ENCODE measurements at regions not wholly inside any gene's neighbourhood (a gene's known extent, or its start where the extent isn't known, plus 50 kb on each side); places are given as distances from the start of the nearest gene placed in this dataset.
A peak's percentile ranks its signal among the peaks of the same experiment; 100 is the strongest.
"Not testable (repeated sequence)": the region's sequence is repeated elsewhere in the genome, so short reads cannot be mapped to it uniquely, and the experiment has no call there.

GRCh38 chr3:87101861-87102625, 111.1 kb upstream of the VGLL3 start:
- no peak for DNase-seq (ENCODE audit: low spot score)

GRCh38 chr3:87097733-87098132, 106.8 kb upstream of the VGLL3 start:
- not testable (repeated sequence) for DNase-seq (ENCODE audit: low spot score)

DNA sequence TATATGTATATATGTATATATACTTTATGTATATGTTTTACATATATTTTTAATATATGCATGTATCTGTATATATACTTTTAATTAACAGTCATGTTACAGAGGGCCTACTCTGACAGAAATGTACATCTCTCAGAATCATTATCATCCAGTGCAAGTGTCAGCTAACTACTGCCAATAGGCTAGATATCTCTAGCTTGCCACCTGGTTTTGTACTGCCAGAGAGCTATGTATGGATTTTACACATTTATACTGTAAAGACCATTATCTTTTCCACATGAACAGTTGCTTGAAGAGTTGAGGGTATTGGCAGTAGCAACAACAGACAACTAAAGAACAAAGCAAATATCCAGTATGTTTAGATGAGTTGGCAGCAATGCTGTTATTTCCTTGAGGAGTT, 99.7 kb upstream of the VGLL3 start:
- DNase-seq (ENCODE audit: low spot score) = no peak

DNA sequence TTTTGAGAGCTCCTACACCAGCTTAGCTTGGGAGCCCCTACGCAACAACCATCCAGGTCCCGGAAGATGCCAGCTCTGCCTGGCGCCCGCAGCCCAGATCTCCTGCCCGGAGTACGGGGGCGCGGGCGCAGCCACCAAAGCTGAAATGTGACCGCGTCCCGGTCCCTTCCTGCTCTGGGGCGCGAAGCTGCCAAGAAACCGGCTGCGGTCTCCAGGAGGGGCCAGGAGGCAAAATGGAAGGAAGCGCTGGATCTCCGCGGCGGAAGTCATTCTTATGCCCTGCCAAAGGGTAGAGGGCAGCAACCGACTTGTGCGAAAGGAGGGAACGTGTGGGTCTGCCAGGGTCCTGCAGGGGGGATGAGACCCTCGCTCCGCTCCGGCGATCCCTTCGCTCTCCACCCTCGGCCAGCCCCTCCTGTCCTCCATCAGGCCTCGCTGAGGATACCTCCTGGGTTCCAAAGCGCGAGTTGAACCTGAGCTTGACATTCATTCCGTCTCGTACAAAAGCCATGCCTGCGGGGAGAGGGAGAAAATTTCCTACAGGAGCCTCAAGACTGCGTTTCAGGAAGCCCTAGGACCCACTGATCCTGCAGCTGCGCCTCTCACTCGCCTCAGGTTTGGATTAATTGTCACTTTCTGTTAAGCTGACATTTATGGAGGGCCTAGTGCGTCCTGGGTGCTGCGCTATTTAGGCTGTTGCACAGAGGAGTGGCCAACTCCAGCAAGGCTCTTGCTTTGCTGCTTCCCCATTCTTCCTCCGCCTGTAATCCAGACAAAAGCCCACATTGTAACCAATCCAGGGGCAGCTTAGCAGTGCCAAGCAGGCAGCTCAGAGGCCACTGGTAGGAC, 98.3 kb upstream of the VGLL3 start:
- DNase-seq (ENCODE audit: low spot score) = peak; percentile 90

- no peak for DNase-seq (ENCODE audit: low spot score)
Measured at GRCh38 chr3:87088430-87088992, 97.6 kb upstream of the VGLL3 start.

GRCh38 chr3:87084868-87085267, 93.9 kb upstream of the VGLL3 start:
- no peak for DNase-seq (ENCODE audit: low spot score)

GRCh38 chr3:87082796-87083440, 92.0 kb upstream of the VGLL3 start:
- peak; percentile 83 for DNase-seq (ENCODE audit: low spot score)

DNA sequence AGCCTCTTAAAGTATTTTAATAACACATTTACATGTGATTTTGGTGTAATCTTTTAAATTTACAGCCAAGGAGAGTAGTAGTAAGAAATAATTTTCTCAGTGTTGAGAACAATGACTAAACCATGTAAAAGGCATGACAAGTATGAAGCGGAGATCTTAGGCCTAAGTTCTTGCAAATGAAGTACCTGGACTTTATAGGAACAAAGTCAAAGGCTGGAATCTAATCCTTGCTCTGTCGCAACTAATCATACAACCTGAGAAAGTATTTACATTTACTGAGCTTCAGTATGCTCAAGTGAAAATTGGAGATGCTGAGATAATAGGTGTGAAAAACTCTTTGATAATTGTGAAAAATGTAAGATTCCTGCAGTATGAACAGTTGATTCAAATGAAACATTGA, 86.4 kb upstream of the VGLL3 start:
- DNase-seq (ENCODE audit: low spot score) = no peak

DNA sequence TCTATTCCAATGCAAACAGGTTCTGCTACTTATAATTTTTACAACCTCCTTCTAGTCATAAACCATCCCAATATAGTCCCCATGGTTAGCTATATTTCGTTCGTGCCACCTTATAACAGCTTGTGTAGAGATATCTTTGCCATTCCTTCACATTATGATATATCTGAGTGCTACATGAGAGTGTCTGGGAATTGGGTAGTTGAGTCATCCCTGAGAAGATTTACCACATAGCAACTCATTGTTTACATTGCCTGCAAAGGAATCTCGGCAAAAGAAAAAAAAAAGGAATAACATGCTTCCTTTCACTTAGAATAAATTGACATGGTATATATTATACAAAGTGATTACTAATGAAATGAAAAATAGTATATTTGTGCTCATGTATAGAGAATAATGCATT, 86.0 kb upstream of the VGLL3 start:
- no peak for DNase-seq (ENCODE audit: low spot score)

- no peak for DNase-seq (ENCODE audit: low spot score)
Measured at GRCh38 chr3:87073496-87074145, 82.7 kb upstream of the VGLL3 start.

DNA sequence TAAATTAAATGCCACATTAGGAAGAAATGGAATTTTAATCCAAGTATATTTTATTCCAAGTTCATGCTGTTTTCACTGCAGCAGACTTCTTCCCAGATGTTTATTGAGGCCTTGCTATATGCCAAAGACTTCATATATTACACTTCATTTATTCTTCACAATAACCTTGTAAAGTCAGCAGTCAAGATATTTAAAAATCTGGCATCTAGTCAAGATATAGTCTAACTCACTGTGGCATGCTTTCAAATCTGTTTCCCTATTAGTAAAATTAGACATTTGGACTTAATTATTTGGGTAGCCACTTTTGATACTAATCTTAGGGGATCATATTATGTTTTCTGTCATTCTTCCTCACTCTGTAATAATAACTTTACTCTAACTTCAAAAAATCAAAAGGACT, 81.5 kb upstream of the VGLL3 start:
- DNase-seq (ENCODE audit: low spot score) = no peak

- DNase-seq (ENCODE audit: low spot score) = no peak
Measured at GRCh38 chr3:87069971-87070370, 79.0 kb upstream of the VGLL3 start.

GRCh38 chr3:87069021-87069420, 78.1 kb upstream of the VGLL3 start:
- DNase-seq (ENCODE audit: low spot score) = no peak

GRCh38 chr3:87062685-87063084, 71.7 kb upstream of the VGLL3 start:
- DNase-seq (ENCODE audit: low spot score) = no peak

GRCh38 chr3:87057474-87057873, 66.5 kb upstream of the VGLL3 start:
- no peak for DNase-seq (ENCODE audit: low spot score)

- no peak for DNase-seq (ENCODE audit: low spot score)
Measured at GRCh38 chr3:87053553-87053952, 62.6 kb upstream of the VGLL3 start.

DNA sequence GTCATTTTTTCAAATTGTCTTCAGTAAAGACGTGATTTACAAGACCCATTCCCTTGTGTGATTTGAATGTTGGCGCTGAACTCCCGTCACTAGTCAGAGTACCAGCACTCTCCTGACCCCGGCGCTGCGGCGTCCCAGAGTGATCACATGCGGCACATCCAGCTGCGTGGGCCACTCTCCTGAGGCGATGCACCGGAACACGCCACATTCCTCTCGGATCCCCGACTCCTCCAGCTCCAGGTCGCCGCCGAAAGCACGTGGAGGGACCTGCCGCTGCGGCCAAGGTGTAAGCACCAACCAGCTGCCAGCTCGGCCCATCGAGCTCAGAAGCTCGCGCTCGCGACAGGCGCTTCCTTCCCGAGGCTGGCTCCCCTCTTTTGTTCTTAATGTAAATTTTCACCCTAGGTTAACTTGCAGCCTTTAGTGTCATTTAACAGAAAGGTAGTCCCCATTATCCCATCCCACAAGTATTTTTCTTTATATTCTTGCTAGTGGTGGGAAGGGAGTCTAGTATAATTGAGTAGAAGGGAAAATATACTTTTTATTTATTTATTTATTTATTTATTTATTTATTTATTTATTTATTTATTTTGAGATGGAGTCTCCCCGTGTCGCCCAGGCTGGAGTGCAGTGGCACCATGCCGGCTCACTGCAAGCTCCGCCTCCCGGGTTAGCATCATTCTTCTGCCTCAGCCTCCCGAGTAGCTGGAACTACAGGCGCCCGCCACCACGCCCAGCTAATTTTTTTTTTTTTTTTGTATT, 61.7 kb upstream of the VGLL3 start:
- no peak for DNase-seq (ENCODE audit: low spot score)

DNA sequence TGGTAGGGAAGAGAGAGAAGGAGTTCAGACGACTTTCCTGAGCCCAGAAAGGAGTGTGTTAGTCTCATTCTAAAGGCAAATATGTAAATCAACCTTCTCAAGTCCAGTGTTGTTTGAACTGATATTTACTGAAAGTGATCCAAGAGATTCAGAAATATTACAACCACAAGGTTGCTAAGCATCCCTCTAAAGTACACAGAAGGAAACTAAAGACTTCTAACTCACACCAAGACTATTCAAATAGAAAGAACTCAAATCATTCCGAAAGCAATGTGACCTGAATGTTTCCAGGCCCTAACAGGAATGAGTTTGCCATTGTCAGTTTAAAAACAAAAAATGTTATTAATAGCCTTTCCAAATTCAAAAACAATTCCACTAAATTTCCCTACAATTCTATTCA, 56.9 kb upstream of the VGLL3 start:
- DNase-seq (ENCODE audit: low spot score) = no peak

DNA sequence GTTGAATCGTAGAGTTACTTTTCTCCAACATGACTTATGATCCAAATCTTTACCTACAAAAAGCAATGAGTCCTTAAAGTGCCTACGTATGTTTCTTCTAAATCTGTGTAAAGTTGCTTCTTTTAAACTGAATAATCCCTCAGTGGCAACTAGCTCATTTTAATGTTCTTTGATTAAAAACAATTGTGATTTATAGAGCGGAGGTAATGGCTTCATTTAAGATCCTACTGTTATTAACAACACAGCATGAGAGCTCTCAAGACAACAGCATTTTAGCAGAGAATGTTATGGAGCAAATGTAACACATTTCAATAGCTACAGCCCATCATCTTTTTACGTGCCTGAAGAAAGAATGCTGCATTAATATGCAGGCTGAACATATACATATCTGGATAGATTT, 55.3 kb upstream of the VGLL3 start:
- no peak for DNase-seq (ENCODE audit: low spot score)

DNA sequence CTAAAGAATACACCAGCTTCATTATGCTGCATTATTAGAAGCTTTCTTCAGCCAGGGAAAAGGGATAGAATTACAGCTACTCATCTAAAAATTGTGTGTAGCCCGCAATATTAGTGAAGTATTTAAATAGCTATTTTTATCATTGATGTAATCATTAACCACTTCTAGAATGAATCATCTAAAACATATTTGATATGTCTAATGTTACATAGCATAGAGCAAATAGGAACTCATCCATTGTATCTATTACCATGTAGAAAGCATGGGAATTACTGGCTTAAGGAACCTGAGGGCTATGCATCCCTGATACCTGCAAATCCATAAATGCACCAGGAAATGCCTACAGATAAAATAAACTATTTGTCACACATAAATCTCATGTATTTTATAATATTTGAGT, 54.5 kb upstream of the VGLL3 start:
- DNase-seq (ENCODE audit: low spot score) = no peak

DNA sequence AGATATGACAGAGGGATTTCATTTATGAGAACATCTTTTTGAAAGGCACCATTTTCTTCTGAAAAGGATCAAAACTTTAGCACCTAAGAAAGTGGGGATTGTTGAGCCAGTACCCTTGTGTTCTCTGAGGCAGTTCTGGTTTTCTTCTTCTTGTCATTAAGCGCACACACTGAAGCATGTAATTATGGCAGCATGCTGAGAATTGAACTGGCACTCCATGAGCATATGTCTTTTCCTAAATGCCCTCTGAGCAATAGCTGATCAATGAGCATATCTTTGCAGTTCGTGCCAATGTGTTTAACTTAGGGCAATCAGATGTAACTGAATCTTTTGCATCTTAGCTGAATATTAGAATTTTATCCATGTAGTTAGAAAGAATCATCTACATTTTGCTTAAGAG, 53.9 kb upstream of the VGLL3 start:
- no peak for DNase-seq (ENCODE audit: low spot score)

Data from umbilical cord (tissue), 1 donor.